ENCODE measurements at regions not wholly inside any gene's neighbourhood (a gene's known extent, or its start where the extent isn't known, plus 50 kb on each side); places are given as distances from the start of the nearest gene placed in this dataset.
"Not testable (repeated sequence)": the region's sequence is repeated elsewhere in the genome, so short reads cannot be mapped to it uniquely, and the experiment has no call there.

- no peak for DNase-seq (ENCODE audit: low read depth)
Measured at GRCh38 chr7:66413379-66414114, 208.4 kb downstream of the TPST1 start.

- DNase-seq (ENCODE audit: low read depth), result peak; percentile 66
Measured at GRCh38 chr7:66415659-66416265, 210.6 kb downstream of the TPST1 start.

GRCh38 chr7:66418537-66418936, 210.1 kb upstream of the KCTD7 start:
- DNase-seq (ENCODE audit: low read depth), result no peak

GRCh38 chr7:66419210-66419609, 209.5 kb upstream of the KCTD7 start:
- DNase-seq (ENCODE audit: low read depth), result no peak

- DNase-seq (ENCODE audit: low read depth), result no peak
Measured at GRCh38 chr7:66421830-66422475, 206.7 kb upstream of the KCTD7 start.

GRCh38 chr7:66423729-66424128, 205.0 kb upstream of the KCTD7 start:
- DNase-seq (ENCODE audit: low read depth), result no peak

- DNase-seq (ENCODE audit: low read depth), result no peak
Measured at GRCh38 chr7:66426332-66426731, 202.3 kb upstream of the KCTD7 start.

- DNase-seq (ENCODE audit: low read depth), result no peak
Measured at GRCh38 chr7:66426996-66427395, 201.7 kb upstream of the KCTD7 start.

GRCh38 chr7:66427956-66428355, 200.7 kb upstream of the KCTD7 start:
- DNase-seq (ENCODE audit: low read depth), result no peak

GRCh38 chr7:66429498-66430163, 199.1 kb upstream of the KCTD7 start:
- peak; percentile 24 for DNase-seq (ENCODE audit: low read depth)

GRCh38 chr7:66430164-66430545, 198.5 kb upstream of the KCTD7 start:
- DNase-seq (ENCODE audit: low read depth), result no peak

GRCh38 chr7:66438703-66439405, 189.8 kb upstream of the KCTD7 start:
- DNase-seq (ENCODE audit: low read depth), result not testable (repeated sequence)

- DNase-seq (ENCODE audit: low read depth), result no peak
Measured at GRCh38 chr7:66442385-66442784, 186.3 kb upstream of the KCTD7 start.

- no peak for DNase-seq (ENCODE audit: low read depth)
Measured at GRCh38 chr7:66443946-66444345, 184.7 kb upstream of the KCTD7 start.

GRCh38 chr7:66447007-66447406, 181.7 kb upstream of the KCTD7 start:
- DNase-seq (ENCODE audit: low read depth), result not testable (repeated sequence)

GRCh38 chr7:66450814-66451213, 177.9 kb upstream of the KCTD7 start:
- not testable (repeated sequence) for DNase-seq (ENCODE audit: low read depth)

GRCh38 chr7:66451713-66452112, 177.0 kb upstream of the KCTD7 start:
- DNase-seq (ENCODE audit: low read depth), result not testable (repeated sequence)

- peak; percentile 37 for DNase-seq (ENCODE audit: low read depth)
Measured at GRCh38 chr7:66452165-66452564, 176.5 kb upstream of the KCTD7 start.

GRCh38 chr7:66453340-66453739, 175.3 kb upstream of the KCTD7 start:
- no peak for DNase-seq (ENCODE audit: low read depth)

GRCh38 chr7:66454600-66455225, 174.0 kb upstream of the KCTD7 start:
- DNase-seq (ENCODE audit: low read depth), result no peak

GRCh38 chr7:66455432-66455831, 173.2 kb upstream of the KCTD7 start:
- DNase-seq (ENCODE audit: low read depth), result not testable (repeated sequence)
